Neural crest cell (in vitro differentiated cells): ENCODE measurements at regions not wholly inside any gene's neighbourhood (a gene's known extent, or its start where the extent isn't known, plus 50 kb on each side); places are given as distances from the start of the nearest gene placed in this dataset.

Experiments
- DNase-seq: peaks from one replicate; pipeline ENCODE4 v3.0.0; 2021; ENCODE audit warnings: low read depth, mixed read lengths, low spot score
- H3K27ac Mint-ChIP-seq: one replicate; pipeline ENCODE4 v1.8.0; 2021; ENCODE audit warnings: mild to moderate bottlenecking, mixed read lengths; ENCODE audit not compliant: unreplicated experiment
- H3K27me3 Mint-ChIP-seq: 2 replicates; pipeline ENCODE4 v1.8.0; 2021; ENCODE audit warnings: low read depth, mild to moderate bottlenecking, mixed read lengths
- H3K36me3 Mint-ChIP-seq: 2 replicates; pipeline ENCODE4 v1.8.0; 2021; ENCODE audit warnings: low read depth, mild to moderate bottlenecking, mixed read lengths
- H3K4me1 Mint-ChIP-seq: 2 replicates; pipeline ENCODE4 v1.8.0; 2021; ENCODE audit warnings: mixed read lengths
- H3K4me3 Mint-ChIP-seq: one replicate; pipeline ENCODE4 v1.8.0; 2021; ENCODE audit warnings: mild to moderate bottlenecking, mixed read lengths
- H3K9me3 Mint-ChIP-seq: 2 replicates; pipeline ENCODE4 v1.8.0; 2021; ENCODE audit warnings: mixed read lengths
- CTCF ChIP-seq: fragments of 200-600 bp; sonication (generic); conservative IDR thresholded peaks from 2 replicates; pipeline ENCODE4 v1.5.0; 2021; ENCODE audit warnings: antibody characterized with exemption, mild to moderate bottlenecking

- no peak overlapping the region for H3K4me3 Mint-ChIP-seq
- TF ChIP-seq CTCF, result no peak
- H3K9me3 Mint-ChIP-seq, result no peaks in the 10 kb centered on the region
- H3K36me3 Mint-ChIP-seq, result no peaks in the 10 kb centered on the region
- peaks cover 17% of the 10 kb centered on the region for H3K4me1 Mint-ChIP-seq
- peaks cover 22% of the 10 kb centered on the region for H3K27me3 Mint-ChIP-seq
- no peak overlapping the region for H3K27ac Mint-ChIP-seq
- no peak for DNase-seq
Observed at GRCh38 chr14:103225476-103225875, 102.2 kb downstream of the TNFAIP2 start.

- H3K4me3 Mint-ChIP-seq, result no peak overlapping the region
- H3K9me3 Mint-ChIP-seq, result no peaks in the 10 kb centered on the region
- no peak for DNase-seq
- H3K36me3 Mint-ChIP-seq, result no peaks in the 10 kb centered on the region
- H3K4me1 Mint-ChIP-seq, result peaks cover 17% of the 10 kb centered on the region
- H3K27ac Mint-ChIP-seq, result peak overlapping the region; percentile 43
- no peak for TF ChIP-seq CTCF
- peaks cover 8% of the 10 kb centered on the region for H3K27me3 Mint-ChIP-seq
Observed at GRCh38 chr14:103227094-103227768, 104.0 kb downstream of the TNFAIP2 start.

GRCh38 chr14:103228076-103228806 lies 105.0 kb downstream of the TNFAIP2 start:
- Mint-ChIP-seq H3K27ac (peak overlapping the region; percentile 13), H3K4me3 (no peak overlapping the region), H3K9me3 (no peaks in the 10 kb centered on the region), H3K27me3 (peaks cover 2% of the 10 kb centered on the region), H3K36me3 (no peaks in the 10 kb centered on the region), H3K4me1 (peaks cover 17% of the 10 kb centered on the region)
- no peak for DNase-seq
- no peak for TF ChIP-seq CTCF

- no peak overlapping the region for H3K4me3 Mint-ChIP-seq
- no peak overlapping the region for H3K27ac Mint-ChIP-seq
- peaks cover 17% of the 10 kb centered on the region for H3K4me1 Mint-ChIP-seq
- no peak for TF ChIP-seq CTCF
- H3K36me3 Mint-ChIP-seq, result no peaks in the 10 kb centered on the region
- no peak for DNase-seq
- H3K9me3 Mint-ChIP-seq, result no peaks in the 10 kb centered on the region
- H3K27me3 Mint-ChIP-seq, result peaks cover 2% of the 10 kb centered on the region
Observed at GRCh38 chr14:103228866-103229265, 105.2 kb upstream of the EIF5 start.

GRCh38 chr14:103230021-103230420 lies 104.0 kb upstream of the EIF5 start:
- no peak for TF ChIP-seq CTCF
- no peak for DNase-seq
- peaks cover 2% of the 10 kb centered on the region for H3K27me3 Mint-ChIP-seq
- no peaks in the 10 kb centered on the region for H3K36me3 Mint-ChIP-seq
- H3K27ac Mint-ChIP-seq, result no peak overlapping the region
- H3K9me3 Mint-ChIP-seq, result no peaks in the 10 kb centered on the region
- no peak overlapping the region for H3K4me3 Mint-ChIP-seq
- H3K4me1 Mint-ChIP-seq, result peaks cover 23% of the 10 kb centered on the region
